IMR-90 (cell line): ENCODE measurements at regions not wholly inside any gene's neighbourhood (a gene's known extent, or its start where the extent isn't known, plus 50 kb on each side); places are given as distances from the start of the nearest gene placed in this dataset.

Experiments used
- ATAC-seq: fragments of 200-7000 bp; cut with Tn5 transposase; 2 replicates; pipeline ENCODE4 v1.9.1; 2020; ENCODE audit warnings: low read depth, mild to moderate bottlenecking, moderate library complexity
- BruUV-seq: library from RNA; stranded (reverse); fragments of 400-500 nt; replicated peaks from 2 replicates; lab custom pipeline; 2021; lab: Mats Ljungman, UMichigan
- CTCF ChIA-PET: fragments of 300-600 bp; formaldehyde crosslinking; extraction: SDS; loops from one replicate; lab custom pipeline; 2021; ENCODE audit warnings: antibody characterized with exemption; lab: Yijun Ruan, JAX
- POLR2A ChIA-PET: fragments of 300-600 bp; sonication (Branson Sonifier 250); formaldehyde crosslinking; loops from one replicate; lab custom pipeline; 2022; ENCODE audit warnings: antibody characterized with exemption; ENCODE audit not compliant: unreplicated experiment; lab: Charles Lee
- DNase-seq: peaks from one replicate; pipeline ENCODE4 v3.0.0; 2013
- H2AFZ ChIP-seq: replicated peaks from 2 replicates; pipeline ENCODE3; 2013; ENCODE audit warnings: low read length, mild to moderate bottlenecking; ENCODE audit not compliant: poor library complexity
- H2AK5ac ChIP-seq: 2 replicates; pipeline ENCODE4 v1.6.1; 2013; ENCODE audit warnings: low read depth, low read length, inconsistent platforms
- H2AK9ac ChIP-seq: replicated peaks from 2 replicates; pipeline ENCODE3; 2013; ENCODE audit warnings: mild to moderate bottlenecking, low read depth, low read length, moderate library complexity; ENCODE audit not compliant: poor library complexity
- H2BK120ac ChIP-seq: 2 replicates; pipeline ENCODE4 v1.6.1; 2013; ENCODE audit warnings: low read depth, low read length, inconsistent platforms
- H2BK15ac ChIP-seq: 3 replicates; pipeline ENCODE4 v1.6.1; 2013; ENCODE audit warnings: low read depth, low read length, inconsistent platforms
- H2BK20ac ChIP-seq: 2 replicates; pipeline ENCODE4 v1.6.1; 2013; ENCODE audit warnings: low read depth, mild to moderate bottlenecking, inconsistent platforms, low read length, moderate library complexity
- H2BK5ac ChIP-seq: 2 replicates; pipeline ENCODE4 v1.6.1; 2013; ENCODE audit warnings: mild to moderate bottlenecking, low read depth, low read length, inconsistent platforms; ENCODE audit not compliant: poor library complexity, severe bottlenecking
- H3K14ac ChIP-seq: replicated peaks from 2 replicates; pipeline ENCODE4 v1.6.1; 2013; ENCODE audit warnings: low read depth, low read length, inconsistent platforms
- H3K18ac ChIP-seq: 2 replicates; pipeline ENCODE4 v1.6.1; 2013; ENCODE audit warnings: low read depth, low read length, control low read depth
- H3K23ac ChIP-seq: 2 replicates; pipeline ENCODE4 v1.6.1; 2013; ENCODE audit warnings: low read depth, low read length, inconsistent platforms
- H3K27ac ChIP-seq: 2 replicates; pipeline ENCODE4 v1.5.1; 2013; ENCODE audit warnings: mild to moderate bottlenecking, control low read depth, low read length; ENCODE audit not compliant: insufficient read depth
- H3K27me3 ChIP-seq: 2 replicates; pipeline ENCODE4 v1.6.1; 2013; ENCODE audit warnings: low read length; ENCODE audit not compliant: control insufficient read depth, insufficient read depth
- H3K36me3 ChIP-seq: 2 replicates; pipeline ENCODE4 v1.6.1; 2013; ENCODE audit warnings: low read length, mixed read lengths; ENCODE audit not compliant: control insufficient read depth, insufficient read depth
- H3K4ac ChIP-seq: 2 replicates; pipeline ENCODE4 v1.6.1; 2013; ENCODE audit warnings: low read depth, low read length, inconsistent platforms
- H3K4me1 ChIP-seq: 2 replicates; pipeline ENCODE4 v1.6.1; 2013; ENCODE audit warnings: low read length, mixed read lengths; ENCODE audit not compliant: control insufficient read depth, insufficient read depth
- H3K4me2 ChIP-seq: 2 replicates; pipeline ENCODE4 v1.6.1; 2013; ENCODE audit warnings: low read depth, mild to moderate bottlenecking, control low read depth, low read length, moderate library complexity
- H3K4me3 ChIP-seq: 2 replicates; pipeline ENCODE4 v1.5.1; 2013; ENCODE audit warnings: low read depth, mild to moderate bottlenecking, control low read depth, low read length, moderate library complexity; ENCODE audit not compliant: insufficient read depth
- H3K56ac ChIP-seq: 2 replicates; pipeline ENCODE4 v1.6.1; 2013; ENCODE audit warnings: low read length, inconsistent platforms; ENCODE audit not compliant: insufficient read depth; ENCODE audit errors: extremely low read depth
- H3K79me1 ChIP-seq, 2 experiments: 2 replicates each; pipeline ENCODE4 v1.6.1; 2013; ENCODE audit warnings: low read length in 2 of 2, inconsistent platforms in 1 of 2, low read depth in 1 of 2
- H3K9ac ChIP-seq: 2 replicates; pipeline ENCODE4 v1.6.1; 2013; ENCODE audit warnings: low read depth, low read length, control low read depth
- H3K9me1 ChIP-seq: 2 replicates; pipeline ENCODE4 v1.6.1; 2013; ENCODE audit warnings: low read length, inconsistent platforms; ENCODE audit not compliant: insufficient read depth
- H3K9me3 ChIP-seq: 2 replicates; pipeline ENCODE4 v1.6.1; 2013; ENCODE audit warnings: low read length; ENCODE audit not compliant: control insufficient read depth, insufficient read depth
- H4K20me1 ChIP-seq: 2 replicates; pipeline ENCODE4 v1.6.1; 2013; ENCODE audit warnings: low read length, inconsistent platforms; ENCODE audit not compliant: insufficient read depth
- H4K5ac ChIP-seq: 2 replicates; pipeline ENCODE4 v1.6.1; 2013; ENCODE audit warnings: mild to moderate bottlenecking, low read depth, low read length, control low read depth
- H4K8ac ChIP-seq, 2 experiments: 2 replicates each; pipeline ENCODE4 v1.6.1; 2013; ENCODE audit warnings: low read depth in 2 of 2, low read length in 2 of 2, control low read depth in 1 of 2, inconsistent platforms in 1 of 2
- H4K91ac ChIP-seq: 2 replicates; pipeline ENCODE4 v1.6.1; 2013; ENCODE audit warnings: low read depth, low read length, inconsistent platforms; ENCODE audit not compliant: insufficient read depth
- FOS ChIP-seq: fragments of 150-350 bp; IDR thresholded peaks from 2 replicates; pipeline ENCODE4 v1.6.1; 2016; ENCODE audit warnings: low read depth, low read length
- WGBS, 2 experiments: methylation state at CpG; one replicate each; pipeline versions ENCODE4 v1.1.5 to v1.1.7; 2013; ENCODE audit warnings: missing lambda C conversion rate in 2 of 2; ENCODE audit not compliant: insufficient read length in 1 of 2; ENCODE audit errors: extremely low coverage in 2 of 2; 5-methylcytosine and 5-hydroxymethylcytosine counted together
- dilution Hi-C: fragments of 300-500 bp; cut with HindIII; formaldehyde crosslinking; loops from one replicate; pipeline ENCODE4 v1.14.3; 2018; ENCODE audit warnings: low sequenced_read_pairs; ENCODE audit not compliant: unreplicated experiment
- in situ Hi-C: fragments of 300-500 bp; cut with MboI; formaldehyde crosslinking; loops from 3 replicates; pipeline ENCODE4 v1.14.3; 2019; ENCODE audit warnings: low sequenced_read_pairs, inconsistent platforms, mixed read lengths
- intact Hi-C: fragments of 100-400 bp; cut with micrococcal nuclease; formaldehyde crosslinking; loops from 2 replicates; pipeline ENCODE4 v1.10.0; 2022

- dilution Hi-C loops: no loop called here
- 20% methylated on average over 1 of the region's 2 CpGs; no CpG with 5 or more reads in 1 of the 2 experiments for WGBS, 2 experiments
Measured at GRCh38 chr3:193057616-193058015, 140.0 kb upstream of the MB21D2 start.

More at GRCh38 chr3:193057616-193058015, 140.0 kb upstream of the MB21D2 start:
- 0 out of 2 replicates have a peak, but pooled peaks cover 1% of the 10 kb centered on the region for H3K27me3 ChIP-seq
- H3K9me3 ChIP-seq: no peaks in the 10 kb centered on the region
- no peak overlapping the region for H3K23ac ChIP-seq
- no peak overlapping the region for H3K4me3 ChIP-seq
- no peak overlapping the region for H2BK15ac ChIP-seq
- H4K5ac ChIP-seq: no peak overlapping the region
- ATAC-seq: no peak
- no peak for DNase-seq
- H3K27ac ChIP-seq: no peak overlapping the region
- no TSS peak for BruUV-seq
- no peak overlapping the region for H4K8ac ChIP-seq
- no peak overlapping the region for H2AFZ ChIP-seq
- no peak overlapping the region for H3K9ac ChIP-seq
- no peak overlapping the region for H2BK120ac ChIP-seq
- H3K4ac ChIP-seq: no peak overlapping the region
- H3K36me3 ChIP-seq: no peaks in the 10 kb centered on the region
- TF ChIP-seq FOS: no peak
- no peak overlapping the region for H4K91ac ChIP-seq
- POLR2A ChIA-PET: no interaction called here
- intact Hi-C loops: no loop called here
- H3K4me1 ChIP-seq: no peaks in the 10 kb centered on the region
- no peaks in the 10 kb centered on the region for H3K9me1 ChIP-seq
- H3K79me1 ChIP-seq: no peaks in the 10 kb centered on the region
- no peak overlapping the region for H2BK5ac ChIP-seq
- H2AK5ac ChIP-seq: no peak overlapping the region
- in situ Hi-C loops: no loop called here
- H3K14ac ChIP-seq: no peak overlapping the region
- no peaks in the 10 kb centered on the region for H4K20me1 ChIP-seq
- no peak overlapping the region for H2AK9ac ChIP-seq
- H2BK20ac ChIP-seq: no peak overlapping the region
- no peak overlapping the region for H3K18ac ChIP-seq
- H3K56ac ChIP-seq: no peak overlapping the region
- CTCF ChIA-PET: no interaction called here
- no peak overlapping the region for H3K4me2 ChIP-seq
